ENCODE measurements at regions not wholly inside any gene's neighbourhood (a gene's known extent, or its start where the extent isn't known, plus 50 kb on each side); places are given as distances from the start of the nearest gene placed in this dataset.

- no peak for DNase-seq (ENCODE audit: low read depth in 2 of 2)
These were observed 60.9 kb upstream of the CHRM2 start for GRCh38 chr7:136807598-136807997.

GRCh38 chr7:136803028-136803427 lies 65.4 kb upstream of the CHRM2 start:
- no peak for DNase-seq (ENCODE audit: low read depth in 2 of 2)

- no peak for DNase-seq (ENCODE audit: low read depth in 2 of 2)
These were observed 84.5 kb upstream of the CHRM2 start for GRCh38 chr7:136783934-136784333.

- no peak for DNase-seq (ENCODE audit: low read depth in 2 of 2)
These were observed 126.5 kb upstream of the CHRM2 start for GRCh38 chr7:136741941-136742340.

GRCh38 chr7:136728945-136729344 lies 139.5 kb upstream of the CHRM2 start:
- no peak for DNase-seq (ENCODE audit: low read depth in 2 of 2)

- DNase-seq (ENCODE audit: low read depth in 2 of 2) = no peak
These were observed 142.0 kb upstream of the CHRM2 start for GRCh38 chr7:136726460-136726859.

GRCh38 chr7:136717910-136718557 lies 150.4 kb upstream of the CHRM2 start:
- DNase-seq (ENCODE audit: low read depth in 2 of 2) = no peak

GRCh38 chr7:136714062-136714461 lies 154.4 kb upstream of the CHRM2 start:
- no peak for DNase-seq (ENCODE audit: low read depth in 2 of 2)

- no peak for DNase-seq (ENCODE audit: low read depth in 2 of 2)
These were observed 157.7 kb upstream of the CHRM2 start for GRCh38 chr7:136710751-136711150.

- DNase-seq (ENCODE audit: low read depth in 2 of 2) = no peak
These were observed 158.6 kb upstream of the CHRM2 start for GRCh38 chr7:136709876-136710275.

- DNase-seq (ENCODE audit: low read depth in 2 of 2) = no peak
These were observed 165.5 kb upstream of the CHRM2 start for GRCh38 chr7:136702913-136703312.

GRCh38 chr7:136698977-136699376 lies 169.5 kb upstream of the CHRM2 start:
- DNase-seq (ENCODE audit: low read depth in 2 of 2) = no peak

GRCh38 chr7:136698231-136698630 lies 170.2 kb upstream of the CHRM2 start:
- DNase-seq (ENCODE audit: low read depth in 2 of 2) = no peak

- no peak for DNase-seq (ENCODE audit: low read depth in 2 of 2)
These were observed 171.2 kb upstream of the CHRM2 start for GRCh38 chr7:136697271-136697670.

GRCh38 chr7:136693166-136694119 lies 175.0 kb upstream of the CHRM2 start:
- DNase-seq (ENCODE audit: low read depth in 2 of 2) = no peak

GRCh38 chr7:136692221-136692620 lies 176.2 kb upstream of the CHRM2 start:
- no peak for DNase-seq (ENCODE audit: low read depth in 2 of 2)

- no peak for DNase-seq (ENCODE audit: low read depth in 2 of 2)
These were observed 179.9 kb upstream of the CHRM2 start for GRCh38 chr7:136688601-136689000.

- DNase-seq (ENCODE audit: low read depth in 2 of 2) = no peak
These were observed 180.6 kb upstream of the CHRM2 start for GRCh38 chr7:136687693-136688322.

- no peak for DNase-seq (ENCODE audit: low read depth in 2 of 2)
These were observed 182.8 kb upstream of the CHRM2 start for GRCh38 chr7:136685501-136686173.

GRCh38 chr7:136677471-136678365 lies 190.7 kb upstream of the CHRM2 start:
- DNase-seq (ENCODE audit: low read depth in 2 of 2) = no peak

GRCh38 chr7:136667584-136667983 lies 200.9 kb upstream of the CHRM2 start:
- DNase-seq (ENCODE audit: low read depth in 2 of 2) = no peak
